ENCODE measurements at regions not wholly inside any gene's neighbourhood (a gene's known extent, or its start where the extent isn't known, plus 50 kb on each side); places are given as distances from the start of the nearest gene placed in this dataset.

DNA sequence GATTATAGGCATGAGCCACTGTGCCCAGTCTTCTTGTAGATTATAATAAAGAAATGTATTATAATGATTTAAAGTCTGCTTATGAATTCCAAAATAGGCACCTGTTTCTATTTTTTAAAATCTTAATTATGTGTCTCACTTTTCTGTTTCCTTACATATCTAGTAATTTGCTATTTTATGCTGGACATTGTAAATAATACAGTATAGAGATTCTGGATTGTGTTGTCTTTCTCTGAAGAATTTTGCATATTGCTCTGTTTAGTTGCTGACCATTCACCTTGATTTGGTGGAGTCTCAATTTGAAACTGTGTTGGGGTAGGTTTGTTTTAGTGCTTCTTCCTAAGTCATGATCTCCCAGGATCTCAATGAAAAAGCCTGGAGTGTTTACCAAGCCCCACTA lies 102.8 kb downstream of the C9orf50 start:
- TF ChIP-seq GATA2 (IDR thresholded peaks at IDR 0.05; ENCODE audit: low read depth, low read length) (no peak), GATA3 (IDR thresholded peaks at IDR 0.05; ENCODE audit: low read depth, low read length) (no peak)

All from SH-SY5Y (cell line).